ENCODE measurements at regions not wholly inside any gene's neighbourhood (a gene's known extent, or its start where the extent isn't known, plus 50 kb on each side); places are given as distances from the start of the nearest gene placed in this dataset.

DNA sequence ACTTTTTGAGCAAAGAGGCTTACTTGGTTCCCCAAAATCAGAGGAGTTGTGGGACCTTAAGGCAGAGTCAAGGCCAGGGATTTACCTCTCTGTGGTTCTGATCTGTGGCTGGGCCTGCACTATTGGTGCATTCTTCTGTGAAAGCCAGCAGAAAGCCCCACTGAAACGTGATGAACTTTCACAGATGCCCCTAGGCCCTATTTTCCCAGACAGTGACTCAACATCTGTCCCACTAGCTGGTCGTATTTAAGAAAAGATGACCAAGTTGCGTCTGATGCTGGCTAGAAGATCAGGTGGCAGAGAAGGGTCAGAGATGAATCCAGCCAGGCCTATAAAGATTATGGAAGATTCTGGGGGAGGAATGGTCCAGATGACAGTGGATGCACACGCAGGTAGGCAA lies 153.1 kb downstream of the ACTL7B start:
- no peak overlapping the region for H3K4me3 ChIP-seq (ENCODE audit: low read length, poor library complexity, severe bottlenecking)
- TF ChIP-seq, protein P1, sequence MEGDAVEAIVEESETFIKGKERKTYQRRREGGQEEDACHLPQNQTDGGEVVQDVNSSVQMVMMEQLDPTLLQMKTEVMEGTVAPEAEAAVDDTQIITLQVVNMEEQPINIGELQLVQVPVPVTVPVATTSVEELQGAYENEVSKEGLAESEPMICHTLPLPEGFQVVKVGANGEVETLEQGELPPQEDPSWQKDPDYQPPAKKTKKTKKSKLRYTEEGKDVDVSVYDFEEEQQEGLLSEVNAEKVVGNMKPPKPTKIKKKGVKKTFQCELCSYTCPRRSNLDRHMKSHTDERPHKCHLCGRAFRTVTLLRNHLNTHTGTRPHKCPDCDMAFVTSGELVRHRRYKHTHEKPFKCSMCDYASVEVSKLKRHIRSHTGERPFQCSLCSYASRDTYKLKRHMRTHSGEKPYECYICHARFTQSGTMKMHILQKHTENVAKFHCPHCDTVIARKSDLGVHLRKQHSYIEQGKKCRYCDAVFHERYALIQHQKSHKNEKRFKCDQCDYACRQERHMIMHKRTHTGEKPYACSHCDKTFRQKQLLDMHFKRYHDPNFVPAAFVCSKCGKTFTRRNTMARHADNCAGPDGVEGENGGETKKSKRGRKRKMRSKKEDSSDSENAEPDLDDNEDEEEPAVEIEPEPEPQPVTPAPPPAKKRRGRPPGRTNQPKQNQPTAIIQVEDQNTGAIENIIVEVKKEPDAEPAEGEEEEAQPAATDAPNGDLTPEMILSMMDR (conservative IDR thresholded peaks at IDR 0.05; ENCODE audit: low read length) = no peak
- TF ChIP-seq EZH2phosphoT487 (IDR thresholded peaks at IDR 0.05; ENCODE audit: borderline replicate concordance) = no peak
- H3K9ac ChIP-seq (ENCODE audit: low read depth, low read length, poor library complexity, severe bottlenecking) = no peak overlapping the region
- no peak overlapping the region for H2AFZ ChIP-seq (ENCODE audit: low read length)
- H3K9me2 ChIP-seq (replicated peaks; ENCODE audit: low read depth, low read length) = no peaks in the 10 kb centered on the region
- no peaks in the 10 kb centered on the region for H4K20me1 ChIP-seq (ENCODE audit: insufficient read depth, low read length, poor library complexity, severe bottlenecking)
- no peaks in the 10 kb centered on the region for H3K36me3 ChIP-seq (ENCODE audit: insufficient read depth, low read length)
- no peaks in the 10 kb centered on the region for H3F3A ChIP-seq (ENCODE audit: low read depth)
- H3K9me3 ChIP-seq (ENCODE audit: insufficient read depth, low read depth, low read length) = no peaks in the 10 kb centered on the region
- H3K79me2 ChIP-seq (ENCODE audit: insufficient read depth, low read length) = no peaks in the 10 kb centered on the region
- no peaks in the 10 kb centered on the region for H3K4me1 ChIP-seq (ENCODE audit: insufficient read depth, low read length, poor library complexity, severe bottlenecking)
- H3K4me2 ChIP-seq (ENCODE audit: low read depth, low read length, poor library complexity, severe bottlenecking) = no peak overlapping the region
- no peaks in the 10 kb centered on the region for H3K27me3 ChIP-seq (ENCODE audit: insufficient read depth, low read length, poor library complexity, severe bottlenecking)

DNA sequence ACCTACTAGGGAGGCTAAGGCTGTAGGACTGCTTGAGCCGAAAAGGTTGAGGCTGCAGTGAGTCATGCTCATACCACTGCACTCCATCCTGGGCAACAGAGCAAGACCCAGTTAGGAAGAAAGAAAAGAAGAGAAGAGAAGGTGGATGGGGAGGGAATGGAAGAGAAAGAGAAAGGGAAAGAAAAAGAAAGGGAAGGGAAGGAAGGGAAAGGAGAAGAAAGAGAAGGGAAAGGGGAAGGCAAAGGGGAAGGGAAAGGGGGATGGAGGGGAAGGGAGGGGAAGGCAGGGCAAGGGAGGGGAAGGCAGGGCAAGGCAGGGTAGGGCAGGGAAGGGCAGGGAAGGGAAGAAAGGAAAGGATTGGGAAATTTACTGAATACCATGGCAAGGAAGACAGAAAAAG lies 157.0 kb downstream of the ACTL7B start:
- no peaks in the 10 kb centered on the region for H4K20me1 ChIP-seq (ENCODE audit: insufficient read depth, low read length, poor library complexity, severe bottlenecking)
- H3K36me3 ChIP-seq (ENCODE audit: insufficient read depth, low read length) = no peaks in the 10 kb centered on the region
- H3F3A ChIP-seq (ENCODE audit: low read depth) = no peaks in the 10 kb centered on the region
- H3K27me3 ChIP-seq (ENCODE audit: insufficient read depth, low read length, poor library complexity, severe bottlenecking) = no peaks in the 10 kb centered on the region
- H3K9me2 ChIP-seq (replicated peaks; ENCODE audit: low read depth, low read length) = no peaks in the 10 kb centered on the region
- H3K4me1 ChIP-seq (ENCODE audit: insufficient read depth, low read length, poor library complexity, severe bottlenecking) = no peaks in the 10 kb centered on the region
- no peaks in the 10 kb centered on the region for H3K79me2 ChIP-seq (ENCODE audit: insufficient read depth, low read length)
- H3K9ac ChIP-seq (ENCODE audit: low read depth, low read length, poor library complexity, severe bottlenecking) = no peak overlapping the region
- no peaks in the 10 kb centered on the region for H3K9me3 ChIP-seq (ENCODE audit: insufficient read depth, low read depth, low read length)
- TF ChIP-seq EZH2phosphoT487 (IDR thresholded peaks at IDR 0.05; ENCODE audit: borderline replicate concordance) = no peak
- TF ChIP-seq, protein P1 (conservative IDR thresholded peaks at IDR 0.05; ENCODE audit: low read length) = no peak
- H3K4me3 ChIP-seq (ENCODE audit: low read length, poor library complexity, severe bottlenecking) = no peak overlapping the region
- no peak overlapping the region for H3K4me2 ChIP-seq (ENCODE audit: low read depth, low read length, poor library complexity, severe bottlenecking)
- no peak overlapping the region for H2AFZ ChIP-seq (ENCODE audit: low read length)

DNA sequence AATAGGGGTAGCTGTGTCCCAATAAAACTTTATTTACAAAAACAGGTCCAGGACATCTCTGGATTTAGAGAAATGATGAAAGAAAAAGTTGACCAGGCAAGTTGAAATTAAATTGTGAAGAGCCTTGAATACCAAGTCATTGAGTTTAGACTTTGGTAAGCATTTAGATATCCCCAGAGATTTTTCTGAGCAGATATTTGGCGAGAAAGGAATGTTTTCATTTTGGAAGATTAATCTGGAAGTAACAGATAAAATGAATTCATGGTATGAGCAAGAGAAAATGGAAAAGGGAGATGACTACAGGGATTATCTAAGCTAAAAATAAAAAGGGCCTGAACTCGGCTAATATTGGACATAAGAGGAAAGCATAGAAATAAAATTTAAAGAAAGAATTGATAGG lies 157.6 kb downstream of the ACTL7B start:
- Histone ChIP-seq H3K4me3 (ENCODE audit: low read length, poor library complexity, severe bottlenecking) (no peak overlapping the region), H2AFZ (ENCODE audit: low read length) (no peak overlapping the region), H3K9ac (ENCODE audit: low read depth, low read length, poor library complexity, severe bottlenecking) (no peak overlapping the region), H3K4me1 (ENCODE audit: insufficient read depth, low read length, poor library complexity, severe bottlenecking) (no peaks in the 10 kb centered on the region), H3K4me2 (ENCODE audit: low read depth, low read length, poor library complexity, severe bottlenecking) (no peak overlapping the region), H3K27me3 (ENCODE audit: insufficient read depth, low read length, poor library complexity, severe bottlenecking) (no peaks in the 10 kb centered on the region), H3K9me3 (ENCODE audit: insufficient read depth, low read depth, low read length) (no peaks in the 10 kb centered on the region), H4K20me1 (ENCODE audit: insufficient read depth, low read length, poor library complexity, severe bottlenecking) (no peaks in the 10 kb centered on the region), H3K79me2 (ENCODE audit: insufficient read depth, low read length) (no peaks in the 10 kb centered on the region), H3K36me3 (ENCODE audit: insufficient read depth, low read length) (no peaks in the 10 kb centered on the region), H3K9me2 (replicated peaks; ENCODE audit: low read depth, low read length) (no peaks in the 10 kb centered on the region), H3F3A (ENCODE audit: low read depth) (no peaks in the 10 kb centered on the region)
- TF ChIP-seq, protein P1 (conservative IDR thresholded peaks at IDR 0.05; ENCODE audit: low read length) = no peak
- no peak for TF ChIP-seq EZH2phosphoT487 (IDR thresholded peaks at IDR 0.05; ENCODE audit: borderline replicate concordance)

Data from Loucy (cell line).